ENCODE measurements at regions not wholly inside any gene's neighbourhood (a gene's known extent, or its start where the extent isn't known, plus 50 kb on each side); places are given as distances from the start of the nearest gene placed in this dataset.

DNA sequence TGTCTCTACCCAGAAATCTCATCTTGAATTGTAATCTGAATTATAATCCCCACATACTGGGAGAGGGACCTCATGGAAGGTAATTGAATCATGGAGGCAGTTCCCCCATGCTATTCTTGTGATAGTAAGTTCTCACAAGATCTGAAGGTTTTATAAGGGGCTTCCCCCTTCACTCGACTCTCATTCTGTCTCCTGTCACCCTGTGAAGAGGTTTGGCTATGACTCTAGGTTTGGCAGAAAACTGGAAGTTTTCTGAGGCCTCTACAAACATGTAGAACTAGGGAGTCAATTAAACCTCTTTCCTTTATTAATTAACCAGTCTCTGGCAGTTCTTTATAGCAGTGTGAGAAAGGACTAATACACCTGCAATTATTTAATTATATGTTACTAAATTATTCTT lies 125.2 kb upstream of the TGFBR2 start:
- TF ChIP-seq EZH2 (IDR thresholded peaks at IDR 0.05; ENCODE audit: borderline replicate concordance) (no peak), EZH2phosphoT487 (IDR thresholded peaks at IDR 0.05; ENCODE audit: low read depth, severe bottlenecking, unreplicated experiment) (no peak)
- TF ChIP-seq, protein P1, sequence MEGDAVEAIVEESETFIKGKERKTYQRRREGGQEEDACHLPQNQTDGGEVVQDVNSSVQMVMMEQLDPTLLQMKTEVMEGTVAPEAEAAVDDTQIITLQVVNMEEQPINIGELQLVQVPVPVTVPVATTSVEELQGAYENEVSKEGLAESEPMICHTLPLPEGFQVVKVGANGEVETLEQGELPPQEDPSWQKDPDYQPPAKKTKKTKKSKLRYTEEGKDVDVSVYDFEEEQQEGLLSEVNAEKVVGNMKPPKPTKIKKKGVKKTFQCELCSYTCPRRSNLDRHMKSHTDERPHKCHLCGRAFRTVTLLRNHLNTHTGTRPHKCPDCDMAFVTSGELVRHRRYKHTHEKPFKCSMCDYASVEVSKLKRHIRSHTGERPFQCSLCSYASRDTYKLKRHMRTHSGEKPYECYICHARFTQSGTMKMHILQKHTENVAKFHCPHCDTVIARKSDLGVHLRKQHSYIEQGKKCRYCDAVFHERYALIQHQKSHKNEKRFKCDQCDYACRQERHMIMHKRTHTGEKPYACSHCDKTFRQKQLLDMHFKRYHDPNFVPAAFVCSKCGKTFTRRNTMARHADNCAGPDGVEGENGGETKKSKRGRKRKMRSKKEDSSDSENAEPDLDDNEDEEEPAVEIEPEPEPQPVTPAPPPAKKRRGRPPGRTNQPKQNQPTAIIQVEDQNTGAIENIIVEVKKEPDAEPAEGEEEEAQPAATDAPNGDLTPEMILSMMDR (IDR thresholded peaks at IDR 0.05; ENCODE audit: poor library complexity): no peak

Data from hepatocyte (in vitro differentiated cells).